NCI-H2081 treated with DMSO at 0.1 percent for 48 hours (cell line): ENCODE measurements at regions not wholly inside any gene's neighbourhood (a gene's known extent, or its start where the extent isn't known, plus 50 kb on each side); places are given as distances from the start of the nearest gene placed in this dataset.

Experiments
- DNase-seq: peaks from one replicate; lab custom pipeline; 2025; lab: John Stamatoyannopoulos, UW

GRCh38 chr20:41881466-41882046 lies 263.4 kb upstream of the CHD6 start:
- DNase-seq, result no peak

GRCh38 chr20:41879123-41879522 lies 260.9 kb upstream of the CHD6 start:
- no peak for DNase-seq

- no peak for DNase-seq
Measured at GRCh38 chr20:41877911-41878310, 259.7 kb upstream of the CHD6 start.

- DNase-seq, result no peak
Measured at GRCh38 chr20:41874658-41875057, 256.5 kb upstream of the CHD6 start.

- DNase-seq, result no peak
Measured at GRCh38 chr20:41872930-41873329, 254.8 kb upstream of the CHD6 start.

- DNase-seq, result no peak
Measured at GRCh38 chr20:41870869-41871462, 252.8 kb upstream of the CHD6 start.

GRCh38 chr20:41869261-41869660 lies 251.1 kb upstream of the CHD6 start:
- DNase-seq, result no peak

- DNase-seq, result no peak
Measured at GRCh38 chr20:41865938-41866337, 247.8 kb upstream of the CHD6 start.

- no peak for DNase-seq
Measured at GRCh38 chr20:41862476-41862875, 244.3 kb upstream of the CHD6 start.

GRCh38 chr20:41861772-41862422 lies 243.7 kb upstream of the CHD6 start:
- no peak for DNase-seq

GRCh38 chr20:41854765-41855164 lies 236.6 kb upstream of the CHD6 start:
- DNase-seq, result no peak

GRCh38 chr20:41853806-41854205 lies 235.6 kb upstream of the CHD6 start:
- DNase-seq, result no peak

- no peak for DNase-seq
Measured at GRCh38 chr20:41848180-41848579, 230.0 kb upstream of the CHD6 start.

- DNase-seq, result no peak
Measured at GRCh38 chr20:41837669-41838224, 219.6 kb upstream of the CHD6 start.

GRCh38 chr20:41833739-41834138 lies 215.6 kb upstream of the CHD6 start:
- no peak for DNase-seq

- DNase-seq, result no peak
Measured at GRCh38 chr20:41830702-41831101, 212.5 kb upstream of the CHD6 start.

GRCh38 chr20:41819436-41819835 lies 201.3 kb upstream of the CHD6 start:
- DNase-seq, result no peak

- DNase-seq, result no peak
Measured at GRCh38 chr20:41818991-41819390, 200.8 kb upstream of the CHD6 start.

- DNase-seq, result no peak
Measured at GRCh38 chr20:41818369-41818768, 200.2 kb upstream of the CHD6 start.

- DNase-seq, result no peak
Measured at GRCh38 chr20:41811456-41811855, 193.3 kb upstream of the CHD6 start.

- DNase-seq, result no peak
Measured at GRCh38 chr20:41800040-41800439, 181.9 kb upstream of the CHD6 start.

GRCh38 chr20:41798930-41799502 lies 180.8 kb upstream of the CHD6 start:
- DNase-seq, result no peak

- no peak for DNase-seq
Measured at GRCh38 chr20:41786158-41786557, 168.0 kb upstream of the CHD6 start.
